Embryonic facial prominence (tissue), 1 donor: ENCODE measurements at regions not wholly inside any gene's neighbourhood (a gene's known extent, or its start where the extent isn't known, plus 50 kb on each side); places are given as distances from the start of the nearest gene placed in this dataset.
A peak's percentile ranks its signal among the peaks of the same experiment; 100 is the strongest.
"Not testable (repeated sequence)": the region's sequence is repeated elsewhere in the genome, so short reads cannot be mapped to it uniquely, and the experiment has no call there.

Experiments used
- DNase-seq: peaks from one replicate; pipeline ENCODE4 v3.0.0-alpha.2; 2016; ENCODE audit errors: extremely low spot score

DNA sequence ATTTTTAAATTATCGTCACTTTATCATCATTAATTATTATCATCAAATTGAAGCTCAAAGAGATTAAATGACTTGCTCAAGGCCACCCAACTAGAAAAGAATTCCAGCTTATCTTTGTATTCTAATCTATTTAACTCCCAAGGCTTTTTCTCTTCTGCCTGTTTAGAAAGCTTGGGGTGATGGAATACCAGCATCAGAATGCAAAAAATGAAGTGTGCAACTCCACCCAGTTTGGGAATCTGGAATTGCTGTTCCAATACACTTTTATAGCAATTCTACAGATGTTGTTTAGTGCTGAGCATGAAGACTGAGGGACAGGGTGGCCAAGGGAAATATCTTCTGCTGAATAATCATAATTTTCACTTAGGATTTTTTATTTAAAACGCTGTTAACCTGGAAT, 97.2 kb upstream of the FIBIN start:
- DNase-seq = no peak

- no peak for DNase-seq
Observed at GRCh38 chr11:26898799-26899198, 95.1 kb upstream of the FIBIN start.

GRCh38 chr11:26901162-26901561, 92.8 kb upstream of the FIBIN start:
- DNase-seq = peak; percentile 72

- DNase-seq = no peak
Observed at GRCh38 chr11:26904132-26904531, 89.8 kb upstream of the FIBIN start.

- DNase-seq = no peak
Observed at GRCh38 chr11:26904801-26905200, 89.1 kb upstream of the FIBIN start.

DNA sequence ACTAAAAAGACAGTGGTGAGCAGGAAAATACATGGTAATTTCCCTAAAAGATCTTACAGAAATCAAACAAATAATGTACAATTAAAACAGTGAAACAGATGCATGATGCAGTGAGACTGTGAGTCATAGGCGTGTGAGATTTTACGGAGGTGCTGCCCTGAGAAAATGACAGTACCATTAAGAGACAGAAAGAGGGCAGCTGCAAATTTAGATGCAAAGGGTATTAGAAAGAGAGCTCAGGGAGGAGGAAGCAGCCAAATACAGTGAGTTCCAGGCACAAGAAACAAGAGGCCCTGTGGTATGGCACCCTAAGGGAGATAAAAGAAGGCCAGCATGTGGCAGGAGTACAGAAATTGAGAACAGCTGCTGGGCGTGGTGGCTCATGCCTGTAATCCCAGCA, 88.5 kb upstream of the FIBIN start:
- no peak for DNase-seq

- no peak for DNase-seq
Observed at GRCh38 chr11:26909515-26909914, 84.4 kb upstream of the FIBIN start.

GRCh38 chr11:26909991-26910591, 83.8 kb upstream of the FIBIN start:
- DNase-seq = no peak

GRCh38 chr11:26914968-26915367, 78.9 kb upstream of the FIBIN start:
- no peak for DNase-seq

DNA sequence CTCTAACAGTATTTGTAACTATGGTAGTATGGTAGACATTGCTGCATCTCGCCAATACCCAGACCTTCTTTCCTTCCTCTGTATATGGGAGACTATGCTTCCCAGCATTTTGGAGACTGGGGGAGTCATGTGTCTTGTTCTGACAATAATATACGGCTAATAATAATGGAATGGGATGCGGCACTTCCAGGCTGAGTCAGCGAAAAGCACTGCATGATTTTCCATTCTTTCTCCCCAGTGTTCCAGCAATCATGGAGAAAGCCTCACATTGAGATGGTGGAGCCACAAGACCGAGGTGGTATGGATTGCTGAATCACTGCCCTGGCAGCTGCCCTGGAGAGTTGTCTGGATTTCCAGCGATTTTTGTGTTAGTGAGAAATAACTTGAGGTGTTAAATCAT, 77.1 kb upstream of the FIBIN start:
- DNase-seq = no peak

- DNase-seq = no peak
Observed at GRCh38 chr11:26928582-26928981, 65.3 kb upstream of the FIBIN start.

GRCh38 chr11:26929806-26930517, 64.0 kb upstream of the FIBIN start:
- DNase-seq = no peak

DNA sequence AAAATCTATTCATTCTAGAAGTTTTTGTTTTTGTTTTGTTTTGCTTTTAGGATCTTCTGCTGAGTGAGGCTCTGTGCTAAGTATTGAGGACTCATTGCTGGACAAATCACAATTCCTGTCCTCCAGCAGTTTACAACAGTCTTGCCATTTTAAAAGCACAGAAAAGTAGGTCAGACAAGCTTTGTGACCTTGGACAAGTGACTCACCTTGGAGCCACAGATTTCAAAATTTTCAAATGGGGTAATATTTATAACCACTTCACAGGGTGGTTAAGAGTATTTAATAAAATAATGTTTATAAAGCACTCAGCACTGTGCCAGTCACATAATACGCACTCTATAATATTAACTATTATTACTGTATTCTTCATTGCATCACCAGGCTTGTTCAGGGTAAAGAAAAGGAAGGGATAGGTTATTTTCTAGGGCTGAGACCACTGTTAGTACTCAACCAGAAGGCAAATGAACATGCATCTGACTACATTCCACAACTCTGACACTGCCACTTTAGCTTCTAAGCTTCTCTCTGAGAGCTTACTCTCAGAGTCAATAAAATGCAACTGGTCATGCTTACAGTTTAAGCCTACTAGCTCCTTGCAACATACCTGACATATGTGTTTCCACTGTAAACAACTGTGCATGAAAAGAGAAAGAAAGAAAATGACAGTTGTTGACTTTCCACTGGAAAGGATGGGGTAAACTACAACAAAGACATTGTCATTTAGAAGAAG, 63.2 kb upstream of the FIBIN start:
- no peak for DNase-seq

GRCh38 chr11:26931248-26931631, 62.7 kb upstream of the FIBIN start:
- no peak for DNase-seq

- DNase-seq = no peak
Observed at GRCh38 chr11:26931881-26932280, 62.0 kb upstream of the FIBIN start.

- no peak for DNase-seq
Observed at GRCh38 chr11:26936109-26936508, 57.8 kb upstream of the FIBIN start.

- no peak for DNase-seq
Observed at GRCh38 chr11:26937386-26937785, 56.5 kb upstream of the FIBIN start.

- DNase-seq = not testable (repeated sequence)
Observed at GRCh38 chr11:26940501-26940900, 53.4 kb upstream of the FIBIN start.

DNA sequence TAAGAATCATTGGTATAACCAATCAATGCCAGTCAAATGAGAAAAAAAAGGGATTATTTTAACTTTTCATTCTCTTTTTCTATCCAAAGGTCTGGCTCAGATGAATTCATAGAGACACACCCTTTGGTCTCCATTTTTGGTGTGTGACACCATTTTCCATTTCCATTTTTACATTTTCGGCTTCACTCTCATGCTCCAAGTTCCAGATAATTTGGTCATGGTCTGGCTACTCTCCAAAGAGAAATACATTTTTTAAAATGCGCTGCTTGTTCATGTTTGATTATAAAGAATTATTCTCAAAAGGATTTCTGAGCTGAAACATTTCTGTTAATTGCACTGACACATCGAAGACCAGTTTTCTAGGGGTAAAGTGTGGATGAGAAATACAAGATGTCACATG, 51.6 kb upstream of the FIBIN start:
- DNase-seq = no peak

DNA sequence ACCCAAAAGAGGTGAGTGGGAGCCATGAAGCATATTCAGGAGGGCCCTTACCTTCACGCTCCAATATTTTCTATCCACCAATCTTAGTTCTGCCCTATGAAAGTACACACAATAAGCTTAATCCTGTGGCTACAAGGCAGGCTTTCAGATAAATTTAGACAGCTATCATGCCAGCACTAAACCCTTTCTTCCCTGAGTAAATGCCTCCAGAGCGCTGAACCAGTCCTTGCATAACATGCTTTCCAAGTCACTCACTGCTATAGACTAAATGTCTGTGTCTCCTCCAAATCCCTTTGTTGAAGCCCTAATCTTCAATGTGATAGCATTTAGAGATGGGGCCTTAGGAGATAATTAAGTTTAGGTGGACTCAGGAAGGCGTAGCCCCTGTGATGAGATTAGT, 50.3 kb upstream of the FIBIN start:
- no peak for DNase-seq
